ENCODE measurements at regions not wholly inside any gene's neighbourhood (a gene's known extent, or its start where the extent isn't known, plus 50 kb on each side); places are given as distances from the start of the nearest gene placed in this dataset.

GRCh38 chr18:76126327-76126726, 368.7 kb downstream of the ZNF516 start:
- TF ChIP-seq CTCF (conservative IDR thresholded peaks at IDR 0.05; ENCODE audit: low read depth in 2 of 2) (peak; percentile 36 to 79), EZH2 (IDR thresholded peaks at IDR 0.05; ENCODE audit: low read depth, unreplicated experiment) (no peak), CREB1 (CRISPR knock-in tag; IDR thresholded peaks at IDR 0.05; ENCODE audit: low read depth) (no peak), REST (IDR thresholded peaks at IDR 0.05; ENCODE audit: unreplicated experiment) (no peak), EZH2phosphoT487 (IDR thresholded peaks at IDR 0.05; ENCODE audit: unreplicated experiment) (no peak), POLR2AphosphoS5 (IDR thresholded peaks at IDR 0.05; ENCODE audit: low read depth) (no peak), JUNB (IDR thresholded peaks at IDR 0.05; ENCODE audit: unreplicated experiment) (no peak)

All from GM23338 (cell line).